ENCODE measurements at regions not wholly inside any gene's neighbourhood (a gene's known extent, or its start where the extent isn't known, plus 50 kb on each side); places are given as distances from the start of the nearest gene placed in this dataset.
"Not testable (repeated sequence)": the region's sequence is repeated elsewhere in the genome, so short reads cannot be mapped to it uniquely, and the experiment has no call there.

DNA sequence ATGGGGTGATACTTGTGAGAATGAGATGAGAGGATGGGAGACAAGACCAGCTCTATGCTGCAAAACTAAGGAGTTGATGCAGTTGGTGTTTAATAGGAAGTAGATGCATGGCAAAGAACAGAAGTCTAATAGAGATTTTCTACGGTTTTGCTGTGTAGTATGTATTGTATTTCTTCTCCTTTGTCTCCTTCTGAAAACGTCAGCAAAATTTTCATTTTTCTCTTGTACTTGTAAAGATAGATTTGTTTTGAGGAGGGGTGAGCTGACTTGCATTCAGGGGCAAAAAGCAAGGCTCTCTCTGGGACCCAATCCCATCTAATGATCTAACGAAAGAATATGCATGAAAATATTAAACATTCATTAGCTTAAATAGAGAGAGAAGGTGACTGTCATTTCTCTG lies 94.6 kb upstream of the NANOGP8 start:
- H3K9me2 ChIP-seq (ENCODE audit: insufficient read depth), result no peaks in the 10 kb centered on the region
- DNase-seq, result no peak
- no peaks in the 10 kb centered on the region for H3K79me2 ChIP-seq (ENCODE audit: insufficient read depth)
- H3K4me1 ChIP-seq (ENCODE audit: insufficient read depth), result peaks cover 9% of the 10 kb centered on the region; the same call in 1 of the 2 replicates
- no peaks in the 10 kb centered on the region for H3K27me3 ChIP-seq (replicated peaks; ENCODE audit: insufficient read depth)
- in situ Hi-C loops (cut with MboI), result no loop called here
- no peak overlapping the region for H3K27ac ChIP-seq
- H3K36me3 ChIP-seq (ENCODE audit: low read depth), result no peaks in the 10 kb centered on the region
- H3K9ac ChIP-seq, result no peak overlapping the region
- 91 to 93% methylated on average over 3 of the region's 3 CpGs for WGBS, 2 experiments (ENCODE audit: low coverage in 1 of 2, low lambda C conversion rate in 2 of 2, missing lambda C conversion rate in 2 of 2)
- no peak overlapping the region for H3K4me3 ChIP-seq
- no peak overlapping the region for H3K4me2 ChIP-seq (ENCODE audit: unreplicated experiment)
- TF ChIP-seq EZH2phosphoT487 (IDR thresholded peaks at IDR 0.05; ENCODE audit: insufficient read depth, low read depth) (no peak), EZH2 (IDR thresholded peaks at IDR 0.05; ENCODE audit: insufficient read depth, poor library complexity, severe bottlenecking) (no peak)
- no peaks in the 10 kb centered on the region for H4K20me1 ChIP-seq (ENCODE audit: insufficient read depth)
- H3F3A ChIP-seq (ENCODE audit: insufficient read depth), result no peaks in the 10 kb centered on the region
- H2AFZ ChIP-seq, result no peak overlapping the region
- H3K9me3 ChIP-seq (ENCODE audit: low read depth), result no peaks in the 10 kb centered on the region

- 72 to 86% methylated on average over 1 of the region's 1 CpG for WGBS, 2 experiments (ENCODE audit: low coverage in 1 of 2, low lambda C conversion rate in 2 of 2, missing lambda C conversion rate in 2 of 2)
- in situ Hi-C loops (cut with MboI); H4K20me1 ChIP-seq (ENCODE audit: insufficient read depth); H3K4me3 ChIP-seq; H3K9me2 ChIP-seq (ENCODE audit: insufficient read depth); H3K27ac ChIP-seq; DNase-seq; H3K9ac ChIP-seq; H3K4me2 ChIP-seq (ENCODE audit: unreplicated experiment); H2AFZ ChIP-seq; H3K27me3 ChIP-seq (replicated peaks; ENCODE audit: insufficient read depth); H3F3A ChIP-seq (ENCODE audit: insufficient read depth); H3K79me2 ChIP-seq (ENCODE audit: insufficient read depth); H3K36me3 ChIP-seq (ENCODE audit: low read depth); H3K9me3 ChIP-seq (ENCODE audit: low read depth): not testable (repeated sequence)
- peaks cover 11% of the 10 kb centered on the region for H3K4me1 ChIP-seq (ENCODE audit: insufficient read depth)
Observed at GRCh38 chr15:35178186-35178585, 93.1 kb upstream of the NANOGP8 start.

DNA sequence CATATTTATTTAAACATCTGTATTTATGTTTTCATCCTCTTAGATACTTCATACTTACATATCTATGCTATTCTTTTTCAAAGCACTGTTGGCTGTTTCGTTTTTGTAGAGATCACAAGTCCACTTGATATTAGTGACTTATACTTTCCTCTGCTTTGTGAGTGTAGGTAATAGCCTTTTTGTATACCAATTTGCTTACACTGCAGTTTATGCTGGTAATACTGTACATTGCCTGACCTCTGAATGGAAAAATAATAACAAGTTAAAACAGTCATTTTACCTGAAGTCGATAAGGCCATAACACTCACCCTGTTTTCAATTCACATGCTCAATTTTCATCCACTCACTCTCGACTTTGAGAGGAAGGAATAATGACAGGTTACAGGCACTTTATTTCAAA lies 89.9 kb upstream of the NANOGP8 start:
- no peaks in the 10 kb centered on the region for H3K9me3 ChIP-seq (ENCODE audit: low read depth)
- peaks cover 8% of the 10 kb centered on the region for H3K4me1 ChIP-seq (ENCODE audit: insufficient read depth)
- 64 to 69% methylated on average over 3 of the region's 3 CpGs for WGBS, 2 experiments (ENCODE audit: low coverage in 1 of 2, low lambda C conversion rate in 2 of 2, missing lambda C conversion rate in 2 of 2)
- no peak overlapping the region for H3K4me2 ChIP-seq (ENCODE audit: unreplicated experiment)
- H3K36me3 ChIP-seq (ENCODE audit: low read depth), result no peaks in the 10 kb centered on the region
- no peaks in the 10 kb centered on the region for H4K20me1 ChIP-seq (ENCODE audit: insufficient read depth)
- TF ChIP-seq EZH2 (IDR thresholded peaks at IDR 0.05; ENCODE audit: insufficient read depth, poor library complexity, severe bottlenecking) (no peak), EZH2phosphoT487 (IDR thresholded peaks at IDR 0.05; ENCODE audit: insufficient read depth, low read depth) (no peak)
- DNase-seq, result no peak
- H3K4me3 ChIP-seq, result no peak overlapping the region
- no peak overlapping the region for H3K9ac ChIP-seq
- no peaks in the 10 kb centered on the region for H3K27me3 ChIP-seq (replicated peaks; ENCODE audit: insufficient read depth)
- H3F3A ChIP-seq (ENCODE audit: insufficient read depth), result no peaks in the 10 kb centered on the region
- no peak overlapping the region for H3K27ac ChIP-seq
- H3K9me2 ChIP-seq (ENCODE audit: insufficient read depth), result no peaks in the 10 kb centered on the region
- H2AFZ ChIP-seq, result no peak overlapping the region
- in situ Hi-C loops (cut with MboI), result no loop called here
- no peaks in the 10 kb centered on the region for H3K79me2 ChIP-seq (ENCODE audit: insufficient read depth)

GRCh38 chr15:35173444-35174118 lies 88.5 kb upstream of the NANOGP8 start:
- Histone ChIP-seq H3F3A (ENCODE audit: insufficient read depth) (no peaks in the 10 kb centered on the region), H4K20me1 (ENCODE audit: insufficient read depth) (no peaks in the 10 kb centered on the region), H3K27me3 (replicated peaks; ENCODE audit: insufficient read depth) (no peaks in the 10 kb centered on the region), H3K36me3 (ENCODE audit: low read depth) (no peaks in the 10 kb centered on the region), H3K9me3 (ENCODE audit: low read depth) (no peaks in the 10 kb centered on the region), H2AFZ (no peak overlapping the region), H3K27ac (no peak overlapping the region), H3K9me2 (ENCODE audit: insufficient read depth) (no peaks in the 10 kb centered on the region), H3K9ac (no peak overlapping the region), H3K4me3 (no peak overlapping the region), H3K79me2 (ENCODE audit: insufficient read depth) (no peaks in the 10 kb centered on the region), H3K4me1 (ENCODE audit: insufficient read depth) (peaks cover 14% of the 10 kb centered on the region), H3K4me2 (ENCODE audit: unreplicated experiment) (no peak overlapping the region)
- TF ChIP-seq EZH2 (IDR thresholded peaks at IDR 0.05; ENCODE audit: insufficient read depth, poor library complexity, severe bottlenecking) (no peak), EZH2phosphoT487 (IDR thresholded peaks at IDR 0.05; ENCODE audit: insufficient read depth, low read depth) (no peak)
- in situ Hi-C loops (cut with MboI), result no loop called here
- 61 to 65% methylated on average over 4 of the region's 4 CpGs for WGBS, 2 experiments (ENCODE audit: low coverage in 1 of 2, low lambda C conversion rate in 2 of 2, missing lambda C conversion rate in 2 of 2)
- DNase-seq, result peak; percentile 54

- no peak overlapping the region for H3K27ac ChIP-seq
- no peaks in the 10 kb centered on the region for H4K20me1 ChIP-seq (ENCODE audit: insufficient read depth)
- WGBS, 2 experiments (ENCODE audit: low coverage in 1 of 2, low lambda C conversion rate in 2 of 2, missing lambda C conversion rate in 2 of 2), result 65 to 67% methylated on average over 3 of the region's 3 CpGs
- TF ChIP-seq EZH2 (IDR thresholded peaks at IDR 0.05; ENCODE audit: insufficient read depth, poor library complexity, severe bottlenecking), result no peak
- TF ChIP-seq EZH2phosphoT487 (IDR thresholded peaks at IDR 0.05; ENCODE audit: insufficient read depth, low read depth), result no peak
- no peaks in the 10 kb centered on the region for H3K9me2 ChIP-seq (ENCODE audit: insufficient read depth)
- 0 out of 2 replicates have a peak overlapping the region, but pooled peaks have one; percentile 2 for H2AFZ ChIP-seq
- no peaks in the 10 kb centered on the region for H3K36me3 ChIP-seq (ENCODE audit: low read depth)
- in situ Hi-C loops (cut with MboI), result no loop called here
- peaks cover 15% of the 10 kb centered on the region for H3K4me1 ChIP-seq (ENCODE audit: insufficient read depth)
- H3K79me2 ChIP-seq (ENCODE audit: insufficient read depth), result no peaks in the 10 kb centered on the region
- H3K27me3 ChIP-seq (replicated peaks; ENCODE audit: insufficient read depth), result no peaks in the 10 kb centered on the region
- 0 out of 2 replicates have a peak, but pooled peaks cover 4% of the 10 kb centered on the region for H3F3A ChIP-seq (ENCODE audit: insufficient read depth)
- H3K9ac ChIP-seq, result no peak overlapping the region
- H3K9me3 ChIP-seq (ENCODE audit: low read depth), result no peaks in the 10 kb centered on the region
- H3K4me3 ChIP-seq, result no peak overlapping the region
- no peak overlapping the region for H3K4me2 ChIP-seq (ENCODE audit: unreplicated experiment)
- peak; percentile 42 for DNase-seq
Observed at GRCh38 chr15:35170207-35170606, 85.1 kb upstream of the NANOGP8 start.

Measured in GM23248 (cell line).